ENCODE measurements at regions not wholly inside any gene's neighbourhood (a gene's known extent, or its start where the extent isn't known, plus 50 kb on each side); places are given as distances from the start of the nearest gene placed in this dataset.
"Not testable (repeated sequence)": the region's sequence is repeated elsewhere in the genome, so short reads cannot be mapped to it uniquely, and the experiment has no call there.

GRCh38 chr7:4361774-4362173 lies 320.3 kb upstream of the FOXK1 start:
- POLR2A ChIA-PET, result no interaction called here
- Histone ChIP-seq H3K36me3 (ENCODE audit: control insufficient read depth in 4 of 4, insufficient read depth in 4 of 4, low read length in 3 of 4) (no peaks in the 10 kb centered on the region), H3K9me3 (ENCODE audit: control extremely low read depth in 1 of 5, control insufficient read depth in 4 of 5, insufficient read depth in 2 of 5, low read depth in 1 of 5, low read length in 4 of 5) (peaks cover 0 to 2% (median 0%) of the 10 kb centered on the region in 5 experiments), H3K27me3 (replicated peaks in 2 of 5; ENCODE audit: control insufficient read depth in 4 of 5, insufficient read depth in 5 of 5, low read length in 4 of 5) (peaks cover 0 to 3% (median 0%) of the 10 kb centered on the region in 5 experiments), H3K4me1 (ENCODE audit: control extremely low read depth in 1 of 4, control insufficient read depth in 4 of 4, insufficient read depth in 4 of 4, low read length in 3 of 4) (no peaks in the 10 kb centered on the region), H3K4me3 (ENCODE audit: control insufficient read depth in 1 of 7, extremely low read depth in 1 of 7, insufficient read depth in 4 of 7, low read depth in 2 of 7, low read length in 6 of 7) (no peak overlapping the region), H3K27ac (ENCODE audit: insufficient read depth in 1 of 2, low read depth in 1 of 2, low read length in 2 of 2, poor library complexity in 1 of 2, severe bottlenecking in 2 of 2) (no peak overlapping the region)
- DNase-seq, result no peak
- WGBS (ENCODE audit: insufficient coverage), result 93% methylated on average over 4 of the region's 5 CpGs
- CTCF ChIA-PET, result no interaction called here

- DNase-seq, result no peak
- POLR2A ChIA-PET, result no interaction called here
- Histone ChIP-seq H3K9me3 (ENCODE audit: control extremely low read depth in 1 of 5, control insufficient read depth in 4 of 5, insufficient read depth in 2 of 5, low read depth in 1 of 5, low read length in 4 of 5) (peaks cover 0 to 11% (median 2%) of the 10 kb centered on the region in 5 experiments), H3K4me3 (ENCODE audit: control insufficient read depth in 1 of 7, extremely low read depth in 1 of 7, insufficient read depth in 4 of 7, low read depth in 2 of 7, low read length in 6 of 7) (no peak overlapping the region), H3K27me3 (replicated peaks in 2 of 5; ENCODE audit: control insufficient read depth in 4 of 5, insufficient read depth in 5 of 5, low read length in 4 of 5) (no peaks in the 10 kb centered on the region), H3K36me3 (ENCODE audit: control insufficient read depth in 4 of 4, insufficient read depth in 4 of 4, low read length in 3 of 4) (no peaks in the 10 kb centered on the region), H3K27ac (ENCODE audit: insufficient read depth in 1 of 2, low read depth in 1 of 2, low read length in 2 of 2, poor library complexity in 1 of 2, severe bottlenecking in 2 of 2) (no peak overlapping the region), H3K4me1 (ENCODE audit: control extremely low read depth in 1 of 4, control insufficient read depth in 4 of 4, insufficient read depth in 4 of 4, low read length in 3 of 4) (no peaks in the 10 kb centered on the region)
- CTCF ChIA-PET, result no interaction called here
- 97% methylated on average over 12 of the region's 12 CpGs for WGBS (ENCODE audit: insufficient coverage)
Measured at GRCh38 chr7:4383584-4383983, 298.5 kb upstream of the FOXK1 start.

GRCh38 chr7:4386190-4386589 lies 295.9 kb upstream of the FOXK1 start:
- H3K27ac ChIP-seq (ENCODE audit: insufficient read depth in 1 of 2, low read depth in 1 of 2, low read length in 2 of 2, poor library complexity in 1 of 2, severe bottlenecking in 2 of 2), result no peak overlapping the region
- DNase-seq, result no peak
- 96% methylated on average over 4 of the region's 6 CpGs for WGBS (ENCODE audit: insufficient coverage)
- no peak overlapping the region for H3K4me3 ChIP-seq (ENCODE audit: control insufficient read depth in 1 of 7, extremely low read depth in 1 of 7, insufficient read depth in 4 of 7, low read depth in 2 of 7, low read length in 6 of 7)
- H3K36me3 ChIP-seq (ENCODE audit: control insufficient read depth in 4 of 4, insufficient read depth in 4 of 4, low read length in 3 of 4), result no peaks in the 10 kb centered on the region
- POLR2A ChIA-PET, result no interaction called here
- H3K9me3 ChIP-seq (ENCODE audit: control extremely low read depth in 1 of 5, control insufficient read depth in 4 of 5, insufficient read depth in 2 of 5, low read depth in 1 of 5, low read length in 4 of 5), result peaks cover 0 to 3% (median 0%) of the 10 kb centered on the region in 5 experiments
- H3K27me3 ChIP-seq (replicated peaks in 2 of 5; ENCODE audit: control insufficient read depth in 4 of 5, insufficient read depth in 5 of 5, low read length in 4 of 5), result no peaks in the 10 kb centered on the region
- H3K4me1 ChIP-seq (ENCODE audit: control extremely low read depth in 1 of 4, control insufficient read depth in 4 of 4, insufficient read depth in 4 of 4, low read length in 3 of 4), result no peaks in the 10 kb centered on the region
- CTCF ChIA-PET, result no interaction called here

GRCh38 chr7:4391103-4391502 lies 291.0 kb upstream of the FOXK1 start:
- H3K4me1 ChIP-seq (ENCODE audit: control extremely low read depth in 1 of 4, control insufficient read depth in 4 of 4, insufficient read depth in 4 of 4, low read length in 3 of 4); H3K9me3 ChIP-seq (ENCODE audit: control extremely low read depth in 1 of 5, control insufficient read depth in 4 of 5, insufficient read depth in 2 of 5, low read depth in 1 of 5, low read length in 4 of 5); CTCF ChIA-PET; H3K27ac ChIP-seq (ENCODE audit: insufficient read depth in 1 of 2, low read depth in 1 of 2, low read length in 2 of 2, poor library complexity in 1 of 2, severe bottlenecking in 2 of 2); POLR2A ChIA-PET; H3K27me3 ChIP-seq (replicated peaks in 2 of 5; ENCODE audit: control insufficient read depth in 4 of 5, insufficient read depth in 5 of 5, low read length in 4 of 5); DNase-seq; H3K4me3 ChIP-seq (ENCODE audit: control insufficient read depth in 1 of 7, extremely low read depth in 1 of 7, insufficient read depth in 4 of 7, low read depth in 2 of 7, low read length in 6 of 7); H3K36me3 ChIP-seq (ENCODE audit: control insufficient read depth in 4 of 4, insufficient read depth in 4 of 4, low read length in 3 of 4): not testable (repeated sequence)

GRCh38 chr7:4394736-4395135 lies 287.4 kb upstream of the FOXK1 start:
- Histone ChIP-seq H3K36me3 (ENCODE audit: control insufficient read depth in 4 of 4, insufficient read depth in 4 of 4, low read length in 3 of 4) (no peaks in the 10 kb centered on the region), H3K4me3 (ENCODE audit: control insufficient read depth in 1 of 7, extremely low read depth in 1 of 7, insufficient read depth in 4 of 7, low read depth in 2 of 7, low read length in 6 of 7) (no peak overlapping the region), H3K9me3 (ENCODE audit: control extremely low read depth in 1 of 5, control insufficient read depth in 4 of 5, insufficient read depth in 2 of 5, low read depth in 1 of 5, low read length in 4 of 5) (peaks cover 0 to 5% (median 2%) of the 10 kb centered on the region in 5 experiments), H3K27me3 (replicated peaks in 2 of 5; ENCODE audit: control insufficient read depth in 4 of 5, insufficient read depth in 5 of 5, low read length in 4 of 5) (no peaks in the 10 kb centered on the region), H3K4me1 (ENCODE audit: control extremely low read depth in 1 of 4, control insufficient read depth in 4 of 4, insufficient read depth in 4 of 4, low read length in 3 of 4) (no peaks in the 10 kb centered on the region), H3K27ac (ENCODE audit: insufficient read depth in 1 of 2, low read depth in 1 of 2, low read length in 2 of 2, poor library complexity in 1 of 2, severe bottlenecking in 2 of 2) (no peak overlapping the region)
- CTCF ChIA-PET, result no interaction called here
- 76% methylated on average over 4 of the region's 5 CpGs for WGBS (ENCODE audit: insufficient coverage)
- no peak for DNase-seq
- POLR2A ChIA-PET, result no interaction called here

- Histone ChIP-seq H3K4me1 (ENCODE audit: control extremely low read depth in 1 of 4, control insufficient read depth in 4 of 4, insufficient read depth in 4 of 4, low read length in 3 of 4) (no peaks in the 10 kb centered on the region), H3K9me3 (ENCODE audit: control extremely low read depth in 1 of 5, control insufficient read depth in 4 of 5, insufficient read depth in 2 of 5, low read depth in 1 of 5, low read length in 4 of 5) (peaks cover 0 to 5% (median 0%) of the 10 kb centered on the region in 5 experiments), H3K4me3 (ENCODE audit: control insufficient read depth in 1 of 7, extremely low read depth in 1 of 7, insufficient read depth in 4 of 7, low read depth in 2 of 7, low read length in 6 of 7) (no peak overlapping the region), H3K36me3 (ENCODE audit: control insufficient read depth in 4 of 4, insufficient read depth in 4 of 4, low read length in 3 of 4) (no peaks in the 10 kb centered on the region), H3K27me3 (replicated peaks in 2 of 5; ENCODE audit: control insufficient read depth in 4 of 5, insufficient read depth in 5 of 5, low read length in 4 of 5) (no peaks in the 10 kb centered on the region), H3K27ac (ENCODE audit: insufficient read depth in 1 of 2, low read depth in 1 of 2, low read length in 2 of 2, poor library complexity in 1 of 2, severe bottlenecking in 2 of 2) (no peak overlapping the region)
- DNase-seq, result no peak
- POLR2A ChIA-PET, result no interaction called here
- CTCF ChIA-PET, result no interaction called here
- 97% methylated on average over 4 of the region's 4 CpGs for WGBS (ENCODE audit: insufficient coverage)
Measured at GRCh38 chr7:4399121-4399520, 283.0 kb upstream of the FOXK1 start.

GRCh38 chr7:4399596-4399995 lies 282.5 kb upstream of the FOXK1 start:
- CTCF ChIA-PET, result no interaction called here
- POLR2A ChIA-PET, result no interaction called here

More at GRCh38 chr7:4399596-4399995, 282.5 kb upstream of the FOXK1 start:
- Histone ChIP-seq H3K4me1 (ENCODE audit: control extremely low read depth in 1 of 4, control insufficient read depth in 4 of 4, insufficient read depth in 4 of 4, low read length in 3 of 4) (no peaks in the 10 kb centered on the region), H3K4me3 (ENCODE audit: control insufficient read depth in 1 of 7, extremely low read depth in 1 of 7, insufficient read depth in 4 of 7, low read depth in 2 of 7, low read length in 6 of 7) (no peak overlapping the region), H3K9me3 (ENCODE audit: control extremely low read depth in 1 of 5, control insufficient read depth in 4 of 5, insufficient read depth in 2 of 5, low read depth in 1 of 5, low read length in 4 of 5) (peaks cover 0 to 5% (median 0%) of the 10 kb centered on the region in 5 experiments), H3K27me3 (replicated peaks in 2 of 5; ENCODE audit: control insufficient read depth in 4 of 5, insufficient read depth in 5 of 5, low read length in 4 of 5) (no peaks in the 10 kb centered on the region), H3K27ac (ENCODE audit: insufficient read depth in 1 of 2, low read depth in 1 of 2, low read length in 2 of 2, poor library complexity in 1 of 2, severe bottlenecking in 2 of 2) (no peak overlapping the region), H3K36me3 (ENCODE audit: control insufficient read depth in 4 of 4, insufficient read depth in 4 of 4, low read length in 3 of 4) (no peaks in the 10 kb centered on the region)
- DNase-seq, result no peak
- WGBS (ENCODE audit: insufficient coverage), result 96% methylated on average over 8 of the region's 8 CpGs

All from common myeloid progenitor, CD34-positive (primary cell).